ENCODE measurements at regions not wholly inside any gene's neighbourhood (a gene's known extent, or its start where the extent isn't known, plus 50 kb on each side); places are given as distances from the start of the nearest gene placed in this dataset.

- TF ChIP-seq CTCF (IDR thresholded peaks at IDR 0.05), result no peak
- no peak for TF ChIP-seq EP300 (IDR thresholded peaks at IDR 0.05)
- no peak for TF ChIP-seq POLR2A (IDR thresholded peaks at IDR 0.05)
- TF ChIP-seq POLR2AphosphoS5 (IDR thresholded peaks at IDR 0.05), result no peak
Observed at GRCh38 chr3:13708871-13709595, 160.1 kb downstream of the FBLN2 start.
